ENCODE measurements at regions not wholly inside any gene's neighbourhood (a gene's known extent, or its start where the extent isn't known, plus 50 kb on each side); places are given as distances from the start of the nearest gene placed in this dataset.

DNA sequence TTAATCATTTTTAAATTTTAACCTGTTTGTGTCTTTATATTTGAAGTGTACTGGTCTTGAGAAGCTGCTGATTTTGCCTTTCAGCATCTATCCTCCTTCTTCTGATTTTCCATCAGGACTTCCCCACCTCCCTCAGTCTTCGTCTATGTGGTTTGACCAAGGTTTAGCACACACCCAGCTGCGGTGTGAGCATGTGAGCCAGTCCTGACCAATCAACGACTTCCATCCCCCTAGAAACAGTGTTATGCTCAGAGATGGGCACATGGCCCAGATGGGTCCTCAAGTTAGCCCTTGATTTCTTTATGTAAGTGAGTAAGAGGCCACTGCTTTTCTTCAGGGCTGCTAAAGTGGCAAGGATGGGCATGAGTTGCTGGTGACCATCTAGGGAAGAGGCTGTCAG lies 190.8 kb downstream of the MATN1 start:
- Histone ChIP-seq H3K27ac (ENCODE audit: low read depth, low read length) (no peak overlapping the region), H3K4me3 (replicated peaks in 1 of 2; ENCODE audit: low read depth in 1 of 2, low read length in 2 of 2) (no peak overlapping the region), H3K79me2 (ENCODE audit: insufficient read depth, low read length) (no peaks in the 10 kb centered on the region), H3K4me2 (ENCODE audit: low read length) (no peak overlapping the region), H3K9me3 (ENCODE audit: control insufficient read depth in 1 of 2, insufficient read depth in 1 of 2, low read depth in 1 of 2, low read length in 2 of 2) (no peaks in the 10 kb centered on the region), H3K4me1 (ENCODE audit: control insufficient read depth in 1 of 2, insufficient read depth in 2 of 2, low read length in 2 of 2) (peaks cover 0 to 4% of the 10 kb centered on the region in 2 experiments; a peak in 2 of 4 replicates), H3K9me2 (ENCODE audit: insufficient read depth) (no peaks in the 10 kb centered on the region), H3K36me3 (ENCODE audit: control insufficient read depth in 1 of 2, insufficient read depth in 2 of 2, low read length in 2 of 2) (no peaks in the 10 kb centered on the region), H3K27me3 (ENCODE audit: insufficient read depth, low read length) (no peaks in the 10 kb centered on the region), H3K9ac (ENCODE audit: low read length) (no peak overlapping the region), H4K20me1 (ENCODE audit: insufficient read depth) (no peaks in the 10 kb centered on the region), H2AFZ (ENCODE audit: low read depth, low read length, poor library complexity, severe bottlenecking) (no peak overlapping the region)
- TF ChIP-seq, protein P1, sequence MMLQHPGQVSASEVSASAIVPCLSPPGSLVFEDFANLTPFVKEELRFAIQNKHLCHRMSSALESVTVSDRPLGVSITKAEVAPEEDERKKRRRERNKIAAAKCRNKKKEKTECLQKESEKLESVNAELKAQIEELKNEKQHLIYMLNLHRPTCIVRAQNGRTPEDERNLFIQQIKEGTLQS (IDR thresholded peaks at IDR 0.05) = no peak
- no peak for TF ChIP-seq JUND (IDR thresholded peaks at IDR 0.05)
- ATAC-seq (no peak; the same call in 1 of the 2 replicates), DNase-seq (ENCODE audit: low read depth, low spot score) (no peak)
- intact Hi-C loops (cut with micrococcal nuclease) = no loop called here
- RAD21 ChIA-PET (ENCODE audit: low non-redundant PET in 1 of 2, low total read pairs in 2 of 2, uncharacterized antibody in 2 of 2, unreplicated experiment in 2 of 2) = no interaction called here
- no TSS peak for BruUV-seq (replicated peaks)
- CTCF ChIA-PET = interaction anchor here (1.2 kb wide), 1 partner anchor 11 kb away, joined by 3 read pairs; no protein-coding TSS in a partner anchor
- POLR2A ChIA-PET = no interaction called here

GRCh38 chr1:30527511-30528140 lies 195.8 kb downstream of the MATN1 start:
- no peaks in the 10 kb centered on the region for H3K9me3 ChIP-seq (ENCODE audit: control insufficient read depth in 1 of 2, insufficient read depth in 1 of 2, low read depth in 1 of 2, low read length in 2 of 2)
- BruUV-seq (replicated peaks) = no TSS peak
- no peak overlapping the region for H3K9ac ChIP-seq (ENCODE audit: low read length)
- 0 out of 2 replicates have a peak overlapping the region, but pooled peaks have one; percentile 10 for H3K4me2 ChIP-seq (ENCODE audit: low read length)
- H3K9me2 ChIP-seq (ENCODE audit: insufficient read depth) = no peaks in the 10 kb centered on the region
- DNase-seq (ENCODE audit: low read depth, low spot score) (no peak), ATAC-seq (no peak)
- POLR2A ChIA-PET = no interaction called here
- no peaks in the 10 kb centered on the region for H3K79me2 ChIP-seq (ENCODE audit: insufficient read depth, low read length)
- H4K20me1 ChIP-seq (ENCODE audit: insufficient read depth) = no peaks in the 10 kb centered on the region
- no peaks in the 10 kb centered on the region for H3K27me3 ChIP-seq (ENCODE audit: insufficient read depth, low read length)
- H2AFZ ChIP-seq (ENCODE audit: low read depth, low read length, poor library complexity, severe bottlenecking) = peak overlapping the region; percentile 24
- RAD21 ChIA-PET (ENCODE audit: low non-redundant PET in 1 of 2, low total read pairs in 2 of 2, uncharacterized antibody in 2 of 2, unreplicated experiment in 2 of 2) = no interaction called here
- H3K4me1 ChIP-seq (ENCODE audit: control insufficient read depth in 1 of 2, insufficient read depth in 2 of 2, low read length in 2 of 2) = peaks cover 12 to 49% of the 10 kb centered on the region in 2 experiments
- no peaks in the 10 kb centered on the region for H3K36me3 ChIP-seq (ENCODE audit: control insufficient read depth in 1 of 2, insufficient read depth in 2 of 2, low read length in 2 of 2)
- intact Hi-C loops (cut with micrococcal nuclease) = no loop called here
- no peak overlapping the region for H3K27ac ChIP-seq (ENCODE audit: low read depth, low read length)
- no peak overlapping the region for H3K4me3 ChIP-seq (replicated peaks in 1 of 2; ENCODE audit: low read depth in 1 of 2, low read length in 2 of 2)
- CTCF ChIA-PET = interaction anchor here (1.0 kb wide), 1 partner anchor 147 kb away, joined by 5 read pairs; no protein-coding TSS in a partner anchor
- peak; percentile 83 for TF ChIP-seq MAX (IDR thresholded peaks at IDR 0.05)
- TF ChIP-seq, protein P2, sequence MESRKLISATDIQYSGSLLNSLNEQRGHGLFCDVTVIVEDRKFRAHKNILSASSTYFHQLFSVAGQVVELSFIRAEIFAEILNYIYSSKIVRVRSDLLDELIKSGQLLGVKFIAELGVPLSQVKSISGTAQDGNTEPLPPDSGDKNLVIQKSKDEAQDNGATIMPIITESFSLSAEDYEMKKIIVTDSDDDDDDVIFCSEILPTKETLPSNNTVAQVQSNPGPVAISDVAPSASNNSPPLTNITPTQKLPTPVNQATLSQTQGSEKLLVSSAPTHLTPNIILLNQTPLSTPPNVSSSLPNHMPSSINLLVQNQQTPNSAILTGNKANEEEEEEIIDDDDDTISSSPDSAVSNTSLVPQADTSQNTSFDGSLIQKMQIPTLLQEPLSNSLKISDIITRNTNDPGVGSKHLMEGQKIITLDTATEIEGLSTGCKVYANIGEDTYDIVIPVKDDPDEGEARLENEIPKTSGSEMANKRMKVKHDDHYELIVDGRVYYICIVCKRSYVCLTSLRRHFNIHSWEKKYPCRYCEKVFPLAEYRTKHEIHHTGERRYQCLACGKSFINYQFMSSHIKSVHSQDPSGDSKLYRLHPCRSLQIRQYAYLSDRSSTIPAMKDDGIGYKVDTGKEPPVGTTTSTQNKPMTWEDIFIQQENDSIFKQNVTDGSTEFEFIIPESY (IDR thresholded peaks at IDR 0.05; ENCODE audit: extremely low read depth, insufficient replicate concordance, low read length) = no peak

Data from HCT116 (cell line).